ENCODE measurements at regions not wholly inside any gene's neighbourhood (a gene's known extent, or its start where the extent isn't known, plus 50 kb on each side); places are given as distances from the start of the nearest gene placed in this dataset.

GRCh38 chr21:38660333-38661196 is 145.2 kb upstream of the ETS2 start:
- peak; percentile 32 for DNase-seq

DNA sequence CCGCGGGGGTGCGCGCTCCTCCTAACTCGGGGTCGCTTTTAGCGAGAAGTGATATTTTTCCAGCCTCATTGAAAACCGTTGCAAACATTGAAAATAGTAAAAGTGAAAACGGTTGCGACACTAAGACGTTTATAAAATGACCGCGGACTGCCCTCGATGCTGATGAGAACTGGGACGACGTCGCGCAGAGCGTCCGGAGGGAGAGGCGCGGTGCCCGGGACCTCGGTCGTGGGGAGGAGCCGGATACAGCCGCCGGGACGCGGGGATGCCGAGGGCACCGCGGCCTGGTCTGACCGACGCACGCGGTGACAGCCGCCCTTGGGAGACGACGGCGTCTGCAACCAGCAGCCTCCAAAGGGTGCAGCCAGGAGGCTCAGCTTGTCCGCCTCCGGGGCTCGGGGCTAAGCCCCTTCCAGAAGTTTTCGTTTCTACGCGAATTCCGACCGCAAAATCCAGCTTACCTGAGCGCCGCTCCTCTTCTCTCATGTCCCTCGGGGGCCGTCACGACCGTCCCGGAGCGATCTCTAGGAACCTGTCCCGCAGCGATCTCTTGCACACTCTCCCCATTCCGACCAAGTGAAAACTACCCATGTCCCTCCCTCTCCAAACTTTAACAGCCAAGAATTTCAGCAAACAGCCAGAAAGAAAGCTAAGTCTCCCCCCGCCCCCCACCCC is 144.4 kb upstream of the ETS2 start:
- peak; percentile 30 for DNase-seq

- no peak for DNase-seq
These were observed 143.7 kb upstream of the ETS2 start for GRCh38 chr21:38661889-38662568.

GRCh38 chr21:38663282-38663681 is 142.4 kb upstream of the ETS2 start:
- DNase-seq = no peak

DNA sequence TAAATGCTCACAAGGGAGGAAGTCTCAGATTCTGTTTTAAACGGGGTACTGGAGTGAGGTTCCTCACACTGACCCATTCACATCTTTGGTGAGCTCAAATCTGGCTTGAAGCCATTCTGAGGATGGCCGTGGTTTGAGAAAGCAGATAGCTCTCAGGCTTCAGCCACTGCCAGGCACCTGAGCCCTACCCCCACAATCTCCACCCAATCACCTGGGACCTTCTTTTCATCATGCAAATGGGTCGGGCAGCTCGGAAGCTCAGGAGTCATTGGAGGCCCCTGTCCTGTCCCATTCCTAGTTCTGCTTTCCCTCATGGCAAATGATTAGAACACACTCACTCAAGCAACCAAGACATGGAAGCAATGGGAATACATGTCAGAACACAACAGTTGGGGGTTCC is 141.4 kb upstream of the ETS2 start:
- DNase-seq = no peak

DNA sequence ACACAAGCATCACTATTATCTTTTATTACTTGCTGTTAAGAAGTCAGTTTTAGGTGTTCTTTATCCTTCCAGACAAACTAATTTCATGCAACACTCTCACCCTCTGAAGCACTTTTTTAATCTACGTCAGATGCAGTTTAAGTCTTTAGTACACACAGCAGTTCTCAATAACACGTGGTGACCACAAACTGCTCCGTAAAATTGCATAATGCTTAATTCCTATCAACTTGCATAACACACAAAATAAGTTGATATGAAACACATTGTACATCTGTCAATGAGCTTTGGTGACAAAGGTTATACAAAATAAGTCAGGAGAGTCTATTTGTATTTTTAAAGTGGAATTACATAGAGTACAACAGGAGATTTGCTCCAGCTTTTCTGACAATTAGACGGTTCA is 140.9 kb upstream of the ETS2 start:
- no peak for DNase-seq

DNA sequence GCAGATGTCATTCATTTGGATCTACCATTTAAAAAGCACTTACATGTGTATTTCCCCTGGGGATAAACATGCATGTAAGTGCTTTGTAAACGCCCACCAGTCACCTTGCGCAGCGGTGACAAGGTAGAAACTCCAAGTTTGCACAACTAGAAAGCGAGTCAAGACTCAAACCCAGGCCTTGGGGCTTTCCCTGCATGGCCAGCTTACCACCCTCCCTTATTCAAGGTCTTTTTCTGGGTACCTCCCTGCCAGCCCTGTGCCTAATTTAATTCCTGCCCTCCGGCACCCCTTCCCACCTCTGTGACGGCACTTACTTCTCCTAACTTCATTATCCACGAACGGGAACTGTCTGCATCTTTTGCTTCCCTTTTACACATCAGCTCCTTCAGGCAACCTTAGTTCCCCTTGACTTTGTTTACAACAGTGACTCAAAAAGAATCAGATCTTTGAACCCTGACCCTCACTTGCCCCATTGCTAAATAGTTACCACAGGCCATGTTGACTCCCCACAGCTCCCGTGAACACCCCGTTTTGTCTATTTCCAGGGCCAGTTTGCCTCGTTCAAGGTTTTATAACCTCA is 138.3 kb upstream of the ETS2 start:
- no peak for DNase-seq

DNA sequence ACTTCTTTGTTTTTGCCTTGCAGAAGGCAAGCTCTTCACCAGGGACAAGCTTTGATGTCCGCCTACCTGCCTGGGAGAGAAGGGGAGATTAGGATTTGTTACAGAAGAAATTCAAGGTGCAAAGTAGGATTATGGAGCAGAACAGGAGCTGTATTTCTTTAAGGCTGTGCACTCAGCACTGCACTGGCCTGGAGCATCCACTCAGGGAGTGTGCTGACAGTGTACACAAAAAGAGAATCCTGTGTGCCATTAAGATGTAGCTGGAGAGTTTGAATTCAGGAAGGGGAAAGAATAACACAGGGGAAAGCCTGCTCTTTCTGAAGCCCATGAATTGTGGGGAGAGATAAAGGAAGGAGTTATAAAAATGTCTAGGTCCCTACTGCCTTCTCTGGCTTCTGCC is 137.7 kb upstream of the ETS2 start:
- no peak for DNase-seq

DNA sequence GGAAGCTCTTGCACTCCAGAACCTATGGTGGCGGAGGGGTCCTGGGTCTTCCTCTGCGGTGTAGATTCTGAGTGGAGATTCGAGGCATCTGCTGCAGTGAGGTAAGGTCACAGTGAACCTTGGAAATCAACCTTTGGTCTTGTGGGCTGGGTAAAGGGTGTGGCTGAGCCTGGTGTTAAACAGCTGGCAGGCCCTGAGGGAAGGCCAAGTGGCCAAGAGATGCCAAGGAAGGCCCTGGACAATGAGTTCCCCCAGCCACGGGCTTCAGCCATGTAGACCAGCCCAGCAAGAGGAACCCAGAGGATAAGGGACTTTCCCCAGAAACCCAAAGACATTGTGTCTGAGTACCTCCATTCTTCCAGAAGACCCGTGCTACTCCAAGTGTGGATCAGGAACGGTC is 137.2 kb upstream of the ETS2 start:
- no peak for DNase-seq

DNA sequence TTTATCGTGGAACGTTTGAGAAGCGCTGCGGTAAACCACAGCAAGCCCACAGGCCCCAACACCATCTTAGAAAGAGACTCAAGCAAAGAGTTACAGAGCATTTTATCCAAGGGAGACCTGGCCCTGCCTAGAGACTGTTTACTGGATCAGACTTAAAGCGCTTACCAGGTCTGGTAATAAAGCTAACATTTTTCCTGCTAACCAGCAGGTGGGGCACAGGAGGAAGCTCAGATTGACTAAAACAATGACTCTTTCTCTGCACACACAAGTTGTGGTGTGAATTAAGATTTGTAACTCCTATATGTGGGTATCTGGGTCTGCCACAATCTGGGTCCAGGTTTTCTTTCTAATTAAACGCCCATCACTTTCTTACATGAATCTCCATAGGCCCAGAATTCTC is 136.5 kb upstream of the ETS2 start:
- no peak for DNase-seq

GRCh38 chr21:38670861-38671260 is 134.9 kb upstream of the ETS2 start:
- no peak for DNase-seq

DNA sequence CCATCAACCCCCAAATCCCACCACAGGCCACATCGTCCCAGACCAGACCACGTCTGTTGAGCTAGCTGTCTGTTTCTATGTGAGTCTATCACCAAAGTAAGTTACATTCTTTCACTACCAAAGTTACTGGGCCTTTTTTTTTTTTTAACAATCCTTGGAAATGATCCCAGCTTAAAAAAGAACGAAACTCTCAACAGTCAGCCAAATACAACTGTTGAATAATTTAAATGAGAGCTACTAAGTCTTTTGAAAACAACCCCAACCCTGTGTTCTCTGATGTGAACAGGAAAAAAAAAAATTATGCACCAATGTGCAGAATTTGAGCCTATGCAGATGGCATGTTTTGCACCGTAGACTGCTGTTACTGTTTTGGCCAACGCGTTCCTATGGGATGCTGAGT is 134.0 kb upstream of the ETS2 start:
- DNase-seq = no peak

- no peak for DNase-seq
These were observed 130.4 kb upstream of the ETS2 start for GRCh38 chr21:38675182-38675824.

GRCh38 chr21:38678827-38679226 is 126.9 kb upstream of the ETS2 start:
- no peak for DNase-seq

GRCh38 chr21:38679534-38679933 is 126.2 kb upstream of the ETS2 start:
- no peak for DNase-seq

- DNase-seq = no peak
These were observed 125.3 kb upstream of the ETS2 start for GRCh38 chr21:38680401-38680800.

GRCh38 chr21:38683222-38683621 is 122.5 kb upstream of the ETS2 start:
- DNase-seq = no peak

GRCh38 chr21:38688068-38688467 is 117.7 kb upstream of the ETS2 start:
- no peak for DNase-seq

DNA sequence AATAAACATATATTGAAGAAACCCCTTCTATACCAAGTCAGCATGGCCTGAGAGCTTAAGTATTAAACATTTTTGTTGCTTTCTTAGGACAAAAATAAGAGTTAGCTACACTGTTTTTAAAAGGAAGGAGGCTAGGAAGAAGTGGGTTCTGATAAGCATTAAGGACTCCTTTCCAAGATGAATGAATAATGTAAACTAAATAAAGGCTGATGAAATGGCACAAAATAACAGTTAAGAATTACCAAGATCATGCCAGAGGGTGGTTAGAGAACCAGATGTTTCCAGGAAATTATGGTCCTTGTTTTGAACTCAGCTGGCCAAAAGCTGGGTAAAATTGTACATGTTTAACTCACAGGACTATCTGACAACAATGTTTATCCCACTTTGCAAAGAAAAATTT is 114.1 kb upstream of the ETS2 start:
- DNase-seq = no peak

- no peak for DNase-seq
These were observed 109.2 kb upstream of the ETS2 start for GRCh38 chr21:38696579-38696978.

- no peak for DNase-seq
These were observed 106.7 kb upstream of the ETS2 start for GRCh38 chr21:38699048-38699447.

DNA sequence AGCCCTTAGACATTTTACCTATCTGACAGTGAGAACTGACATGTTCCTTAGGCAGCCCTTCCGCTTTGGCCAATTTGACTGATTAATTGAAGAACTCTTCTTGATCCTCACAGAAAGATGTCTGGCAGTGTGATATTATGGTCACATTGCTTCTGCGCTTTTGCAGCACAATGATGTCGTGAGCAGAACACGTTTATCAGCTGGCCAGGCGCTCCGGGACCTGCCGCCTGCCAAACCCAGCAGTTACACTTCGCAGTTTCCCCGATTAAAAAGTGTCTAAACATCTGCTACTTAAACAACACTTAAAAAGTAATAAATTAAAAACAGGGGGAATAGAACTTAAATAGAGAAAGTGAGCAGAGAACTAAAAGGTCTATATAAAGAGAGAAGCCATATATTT is 103.5 kb upstream of the ETS2 start:
- DNase-seq = no peak

- DNase-seq = no peak
These were observed 95.9 kb upstream of the ETS2 start for GRCh38 chr21:38709876-38710275.

Data from stimulated activated CD4-positive, alpha-beta T cell treated with anti-CD3 and anti-CD28 coated beads, Interleukin-15, amount 100 ng/mL, for 24 hours (primary cell).